ENCODE measurements at regions not wholly inside any gene's neighbourhood (a gene's known extent, or its start where the extent isn't known, plus 50 kb on each side); places are given as distances from the start of the nearest gene placed in this dataset.
"Not testable (repeated sequence)": the region's sequence is repeated elsewhere in the genome, so short reads cannot be mapped to it uniquely, and the experiment has no call there.

DNA sequence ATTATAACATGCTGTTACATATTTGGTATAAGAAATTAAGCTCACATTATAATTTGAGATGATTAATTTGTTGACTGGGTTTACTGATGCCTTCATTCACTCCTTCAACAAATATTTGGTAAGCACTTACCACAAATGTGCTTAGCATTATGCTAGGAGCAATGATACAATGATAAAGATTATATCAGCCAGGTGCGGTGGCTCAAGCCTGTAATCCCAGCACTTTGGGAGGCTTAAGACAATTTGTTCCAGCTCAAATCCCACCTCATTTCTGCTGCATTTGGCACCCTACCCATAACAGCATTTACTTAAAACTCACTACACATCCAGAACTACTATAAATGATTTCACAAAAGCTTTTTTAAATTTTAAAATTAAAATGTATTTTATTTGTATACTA, 1263.6 kb upstream of the RAG2 start:
- Histone ChIP-seq H3K4me1 (ENCODE audit: insufficient read depth, low read length) (no peaks in the 10 kb centered on the region; the same call in 1 of the 2 replicates), H4K91ac (ENCODE audit: insufficient read length, low read depth, low read length) (no peak overlapping the region), H3K18ac (ENCODE audit: insufficient read length, low read depth, low read length) (no peak overlapping the region), H4K8ac (replicated peaks; ENCODE audit: insufficient read length, low read depth, low read length) (no peak overlapping the region), H2BK12ac (ENCODE audit: insufficient read length, low read depth, low read length) (no peak overlapping the region), H4K20me1 (ENCODE audit: control insufficient read depth, insufficient read depth, insufficient read length) (no peaks in the 10 kb centered on the region), H3K56ac (ENCODE audit: insufficient read length, low read depth, low read length) (no peak overlapping the region), H3K4ac (ENCODE audit: low read depth, low read length) (no peak overlapping the region), H3K79me1 (ENCODE audit: insufficient read depth, low read depth, low read length, poor library complexity, severe bottlenecking) (no peaks in the 10 kb centered on the region), H2BK15ac (ENCODE audit: low read depth, low read length) (no peak overlapping the region), H3T11ph (ENCODE audit: low read length) (no peak overlapping the region), H3K23ac (ENCODE audit: insufficient read length, low read depth, low read length) (no peak overlapping the region), H2BK5ac (ENCODE audit: insufficient read length, low read length) (no peak overlapping the region), H2AFZ (ENCODE audit: low read length) (no peak overlapping the region), H3K23me2 (ENCODE audit: insufficient read length, low read depth, low read length, poor library complexity, severe bottlenecking) (no peaks in the 10 kb centered on the region), H3K4me2 (ENCODE audit: insufficient read depth, insufficient read length, low read length) (no peak overlapping the region), H3K14ac (ENCODE audit: insufficient read depth, low read length) (no peak overlapping the region), H2BK20ac (ENCODE audit: low read depth, low read length, poor library complexity, severe bottlenecking) (no peak overlapping the region), H3K9ac (ENCODE audit: extremely low read depth, insufficient read length, low read length) (no peak overlapping the region), H2BK120ac (ENCODE audit: low read depth, low read length, poor library complexity, severe bottlenecking) (no peak overlapping the region), H4K5ac (ENCODE audit: insufficient read length, low read depth, low read length) (no peak overlapping the region), H2AK5ac (ENCODE audit: insufficient read length, low read length) (no peak overlapping the region), H3K27ac (ENCODE audit: insufficient read length, low read depth, low read length) (no peak overlapping the region), H3K9me3 (ENCODE audit: control insufficient read depth, low read depth, low read length) (no peaks in the 10 kb centered on the region), H3K27me3 (ENCODE audit: insufficient read depth, low read length) (no peaks in the 10 kb centered on the region), H3K79me2 (ENCODE audit: insufficient read depth, low read length) (no peaks in the 10 kb centered on the region)
- TF ChIP-seq, protein P1, sequence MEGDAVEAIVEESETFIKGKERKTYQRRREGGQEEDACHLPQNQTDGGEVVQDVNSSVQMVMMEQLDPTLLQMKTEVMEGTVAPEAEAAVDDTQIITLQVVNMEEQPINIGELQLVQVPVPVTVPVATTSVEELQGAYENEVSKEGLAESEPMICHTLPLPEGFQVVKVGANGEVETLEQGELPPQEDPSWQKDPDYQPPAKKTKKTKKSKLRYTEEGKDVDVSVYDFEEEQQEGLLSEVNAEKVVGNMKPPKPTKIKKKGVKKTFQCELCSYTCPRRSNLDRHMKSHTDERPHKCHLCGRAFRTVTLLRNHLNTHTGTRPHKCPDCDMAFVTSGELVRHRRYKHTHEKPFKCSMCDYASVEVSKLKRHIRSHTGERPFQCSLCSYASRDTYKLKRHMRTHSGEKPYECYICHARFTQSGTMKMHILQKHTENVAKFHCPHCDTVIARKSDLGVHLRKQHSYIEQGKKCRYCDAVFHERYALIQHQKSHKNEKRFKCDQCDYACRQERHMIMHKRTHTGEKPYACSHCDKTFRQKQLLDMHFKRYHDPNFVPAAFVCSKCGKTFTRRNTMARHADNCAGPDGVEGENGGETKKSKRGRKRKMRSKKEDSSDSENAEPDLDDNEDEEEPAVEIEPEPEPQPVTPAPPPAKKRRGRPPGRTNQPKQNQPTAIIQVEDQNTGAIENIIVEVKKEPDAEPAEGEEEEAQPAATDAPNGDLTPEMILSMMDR (conservative IDR thresholded peaks at IDR 0.05), result no peak
- H3K27me3 Mint-ChIP-seq (ENCODE audit: low read depth), result no peaks in the 10 kb centered on the region
- H3K4me3 Mint-ChIP-seq, result no peak overlapping the region
- peaks cover 0 to 4% of the 10 kb centered on the region in 2 experiments; a peak in 2 of 5 replicates for H3K9me3 Mint-ChIP-seq
- H3K4me1 Mint-ChIP-seq, result peaks cover 15% of the 10 kb centered on the region in 2 experiments
- H3K36me3 Mint-ChIP-seq (ENCODE audit: insufficient read depth in 1 of 3, low read depth in 3 of 3), result peaks cover 0 to 5% (median 0%) of the 10 kb centered on the region in 3 experiments; a peak in 3 of 7 replicates
- DNase-seq, result no peak
- H3K27ac Mint-ChIP-seq, result no peak overlapping the region
- no CpG with 5 or more reads among the region's 1 CpG for WGBS (ENCODE audit: extremely low coverage, insufficient read length, low lambda C conversion rate)

DNA sequence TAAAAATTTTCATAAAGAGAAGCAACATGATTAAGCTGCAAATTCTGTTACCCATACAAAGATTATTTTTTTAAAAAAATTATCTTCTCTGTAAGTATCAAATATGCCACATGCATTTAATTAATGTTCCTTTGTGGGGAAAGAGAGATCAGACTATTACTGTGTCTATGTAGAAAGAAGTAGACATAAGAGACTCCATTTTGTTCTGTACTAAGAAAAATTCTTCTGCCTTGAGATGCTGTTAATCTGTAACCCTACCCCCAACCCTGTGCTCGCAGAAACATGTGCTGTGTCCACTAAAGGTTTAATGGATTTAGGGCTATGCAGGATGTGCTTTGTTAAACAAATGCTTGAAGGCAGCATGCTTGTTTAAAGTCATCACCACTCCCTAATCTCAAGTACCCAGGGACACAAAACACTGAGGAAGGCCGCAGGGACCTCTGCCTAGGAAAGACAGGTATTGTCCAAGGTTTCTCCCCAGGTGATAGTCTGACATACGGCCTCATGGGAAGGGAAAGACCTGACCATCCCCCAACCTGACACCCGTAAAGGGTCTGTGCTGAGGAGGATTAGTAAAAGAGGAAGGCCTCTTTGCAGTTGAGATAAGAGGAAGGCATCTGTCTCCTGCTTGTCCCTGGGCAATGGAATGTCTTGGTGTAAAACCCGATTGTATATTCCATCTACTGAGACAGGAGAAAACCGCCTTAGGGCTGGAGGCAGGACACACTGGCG, 1260.9 kb upstream of the RAG2 start:
- H3K18ac ChIP-seq (ENCODE audit: insufficient read length, low read depth, low read length); H3K4me2 ChIP-seq (ENCODE audit: insufficient read depth, insufficient read length, low read length); H2BK5ac ChIP-seq (ENCODE audit: insufficient read length, low read length); H3K27me3 ChIP-seq (ENCODE audit: insufficient read depth, low read length); H2BK20ac ChIP-seq (ENCODE audit: low read depth, low read length, poor library complexity, severe bottlenecking); H2BK15ac ChIP-seq (ENCODE audit: low read depth, low read length); H2AFZ ChIP-seq (ENCODE audit: low read length); H3K9ac ChIP-seq (ENCODE audit: extremely low read depth, insufficient read length, low read length); H2AK5ac ChIP-seq (ENCODE audit: insufficient read length, low read length); H3K9me3 ChIP-seq (ENCODE audit: control insufficient read depth, low read depth, low read length); H4K91ac ChIP-seq (ENCODE audit: insufficient read length, low read depth, low read length); H3K56ac ChIP-seq (ENCODE audit: insufficient read length, low read depth, low read length); H4K20me1 ChIP-seq (ENCODE audit: control insufficient read depth, insufficient read depth, insufficient read length); H3K36me3 Mint-ChIP-seq (ENCODE audit: insufficient read depth in 1 of 3, low read depth in 3 of 3); H3K4me3 Mint-ChIP-seq; H3K27ac ChIP-seq (ENCODE audit: insufficient read length, low read depth, low read length); H3T11ph ChIP-seq (ENCODE audit: low read length); H3K14ac ChIP-seq (ENCODE audit: insufficient read depth, low read length); H3K4me1 ChIP-seq (ENCODE audit: insufficient read depth, low read length); H3K27me3 Mint-ChIP-seq (ENCODE audit: low read depth); H3K79me2 ChIP-seq (ENCODE audit: insufficient read depth, low read length); H2BK12ac ChIP-seq (ENCODE audit: insufficient read length, low read depth, low read length); H3K23me2 ChIP-seq (ENCODE audit: insufficient read length, low read depth, low read length, poor library complexity, severe bottlenecking); H2BK120ac ChIP-seq (ENCODE audit: low read depth, low read length, poor library complexity, severe bottlenecking); H3K4ac ChIP-seq (ENCODE audit: low read depth, low read length); H3K79me1 ChIP-seq (ENCODE audit: insufficient read depth, low read depth, low read length, poor library complexity, severe bottlenecking); DNase-seq; H3K23ac ChIP-seq (ENCODE audit: insufficient read length, low read depth, low read length); H4K5ac ChIP-seq (ENCODE audit: insufficient read length, low read depth, low read length); H4K8ac ChIP-seq (replicated peaks; ENCODE audit: insufficient read length, low read depth, low read length); H3K9me3 Mint-ChIP-seq: not testable (repeated sequence)
- peaks cover 15 to 16% of the 10 kb centered on the region in 2 experiments for H3K4me1 Mint-ChIP-seq
- peak overlapping the region; percentile 47 to 87 (median 85); a peak in 6 of 7 replicates for H3K27ac Mint-ChIP-seq
- no CpG with 5 or more reads among the region's 7 CpGs for WGBS (ENCODE audit: extremely low coverage, insufficient read length, low lambda C conversion rate)
